Spleen (tissue), 7 donors: ENCODE measurements at regions not wholly inside any gene's neighbourhood (a gene's known extent, or its start where the extent isn't known, plus 50 kb on each side); places are given as distances from the start of the nearest gene placed in this dataset.

Experiments
- POLR2A ChIP-seq, 3 donors: fragments of 450-650 bp; IDR thresholded peaks; one replicate each; pipeline ENCODE4 v1.5.1; 2017; ENCODE audit warnings: antibody characterized with exemption in 3 of 3, mild to moderate bottlenecking in 1 of 3
- POLR2AphosphoS5 ChIP-seq, 3 donors: sonication (generic); formaldehyde crosslinking; IDR thresholded peaks; one replicate each; pipeline ENCODE4 v1.5.1; 2017; ENCODE audit warnings: antibody characterized with exemption in 3 of 3
- TF ChIP-seq, protein P1 (sequence below), 11 experiments: fragments of 200-600 bp in 7 of 11; fragments of 450-650 bp in 4 of 11; sonication (generic) in 4 of 11; IDR thresholded peaks in 8 of 11; conservative IDR thresholded peaks in 3 of 11; 1 replicate in 7 of 11; 2 replicates in 4 of 11; pipeline versions ENCODE4 v1.4.0 to v1.8.0; 2016 to 2021; ENCODE audit warnings: antibody characterized with exemption in 11 of 11, inconsistent platforms in 4 of 11, mild to moderate bottlenecking in 1 of 11
- donor health status: DM: no; HTN: no; CAD: no; lungs with moderate emphysema.
- donor health status: DM: no; HTN: no; CAD: no.
- donor health status: DM: no; HTN: no; CAD: no.

DNA sequence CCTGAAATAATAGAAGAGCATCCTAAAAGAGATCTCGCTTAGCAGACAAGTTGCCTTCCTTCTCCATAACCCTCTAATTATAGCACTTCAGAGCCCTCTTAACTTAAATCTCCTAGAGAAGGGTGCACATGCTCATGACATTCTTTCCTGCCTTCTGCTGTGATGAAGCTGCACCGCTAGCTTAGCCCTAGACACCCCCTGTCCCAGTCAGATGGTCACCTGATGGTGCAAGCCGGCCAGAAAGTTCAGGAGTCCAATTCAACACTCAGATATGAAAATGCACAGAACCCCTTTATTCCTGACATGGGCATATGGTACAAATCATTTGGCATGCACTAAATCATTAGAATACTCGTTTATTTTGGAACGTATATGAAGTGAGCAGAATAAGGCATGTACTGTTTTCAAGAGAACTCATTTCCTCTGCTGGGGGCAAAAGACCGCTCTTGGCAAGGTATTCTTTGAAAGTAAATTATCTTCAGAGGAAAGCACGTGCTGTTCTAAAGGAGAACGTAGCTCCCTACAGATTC, 420.4 kb upstream of the PROK2 start:
- TF ChIP-seq, protein P1, sequence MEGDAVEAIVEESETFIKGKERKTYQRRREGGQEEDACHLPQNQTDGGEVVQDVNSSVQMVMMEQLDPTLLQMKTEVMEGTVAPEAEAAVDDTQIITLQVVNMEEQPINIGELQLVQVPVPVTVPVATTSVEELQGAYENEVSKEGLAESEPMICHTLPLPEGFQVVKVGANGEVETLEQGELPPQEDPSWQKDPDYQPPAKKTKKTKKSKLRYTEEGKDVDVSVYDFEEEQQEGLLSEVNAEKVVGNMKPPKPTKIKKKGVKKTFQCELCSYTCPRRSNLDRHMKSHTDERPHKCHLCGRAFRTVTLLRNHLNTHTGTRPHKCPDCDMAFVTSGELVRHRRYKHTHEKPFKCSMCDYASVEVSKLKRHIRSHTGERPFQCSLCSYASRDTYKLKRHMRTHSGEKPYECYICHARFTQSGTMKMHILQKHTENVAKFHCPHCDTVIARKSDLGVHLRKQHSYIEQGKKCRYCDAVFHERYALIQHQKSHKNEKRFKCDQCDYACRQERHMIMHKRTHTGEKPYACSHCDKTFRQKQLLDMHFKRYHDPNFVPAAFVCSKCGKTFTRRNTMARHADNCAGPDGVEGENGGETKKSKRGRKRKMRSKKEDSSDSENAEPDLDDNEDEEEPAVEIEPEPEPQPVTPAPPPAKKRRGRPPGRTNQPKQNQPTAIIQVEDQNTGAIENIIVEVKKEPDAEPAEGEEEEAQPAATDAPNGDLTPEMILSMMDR (IDR thresholded peaks at IDR 0.05 in 8 of 11, conservative IDR thresholded peaks at IDR 0.05 in 3 of 11) = no peak
- TF ChIP-seq POLR2A (IDR thresholded peaks at IDR 0.05) (no peak), POLR2AphosphoS5 (IDR thresholded peaks at IDR 0.05) (no peak)
